HCT116 (cell line): ENCODE measurements at regions not wholly inside any gene's neighbourhood (a gene's known extent, or its start where the extent isn't known, plus 50 kb on each side); places are given as distances from the start of the nearest gene placed in this dataset.

Experiments
- ATAC-seq: fragments of 200-7000 bp; cut with Tn5 transposase; 2 replicates; pipeline ENCODE4 v1.9.1; 2020; ENCODE audit warnings: mild to moderate bottlenecking, moderate library complexity
- BruUV-seq: library from RNA; stranded (reverse); fragments of 400-500 nt; replicated peaks from 2 replicates; lab custom pipeline; 2021; lab: Mats Ljungman, UMichigan
- CTCF ChIA-PET: fragments of 300-600 bp; sonication (Branson Sonifier 250); formaldehyde crosslinking; loops from one replicate; lab custom pipeline; 2021; ENCODE audit warnings: antibody characterized with exemption; lab: Charles Lee
- POLR2A ChIA-PET: fragments of 300-600, 350-600 bp; sonication (Branson Sonifier 250); formaldehyde crosslinking; loops from one replicate; lab custom pipeline; 2021; ENCODE audit warnings: antibody characterized with exemption; lab: Charles Lee
- RAD21 ChIA-PET, 2 experiments: fragments of 300-600 bp; sonication (Branson Sonifier 250); formaldehyde crosslinking; loops; one replicate each; lab custom pipeline; 2023; ENCODE audit warnings: low total read pairs in 2 of 2; ENCODE audit not compliant: uncharacterized antibody in 2 of 2, unreplicated experiment in 2 of 2, low non-redundant PET in 1 of 2; lab: Charles Lee
- DNase-seq: peaks from one replicate; pipeline ENCODE4 v3.0.0-alpha.2; 2010; ENCODE audit warnings: low read depth, low spot score
- H2AFZ ChIP-seq: fragments of 200-600 bp; shearing (Covaris generic), sonication (generic); 2 replicates; pipeline ENCODE4 v1.6.1; 2017; ENCODE audit warnings: low read depth, mixed run types, mixed read lengths, antibody characterized with exemption, low read length; ENCODE audit not compliant: poor library complexity, severe bottlenecking
- H3K27ac ChIP-seq: 2 replicates; pipeline ENCODE4 v1.5.1; 2012; ENCODE audit warnings: low read depth, low read length
- H3K27me3 ChIP-seq: fragments of 200-600 bp; sonication (generic); 2 replicates; pipeline ENCODE4 v1.6.1; 2016; ENCODE audit warnings: mixed run types, low read length, mixed read lengths; ENCODE audit not compliant: insufficient read depth
- H3K36me3 ChIP-seq, 2 experiments: fragments of 200-500 bp in 1 of 2; fragments of 200-600 bp in 1 of 2; sonication (Bioruptor generic) in 1 of 2; sonication (generic) in 1 of 2; 2 replicates each; pipeline versions ENCODE4 v1.5.1 to v1.6.1; 2014 to 2016; ENCODE audit warnings: low read length in 2 of 2, inconsistent platforms in 1 of 2, mixed read lengths in 1 of 2, mixed run types in 1 of 2; ENCODE audit not compliant: insufficient read depth in 2 of 2, control insufficient read depth in 1 of 2
- H3K4me1 ChIP-seq, 2 experiments: fragments of 200-600 bp in 1 of 2; sonication (generic) in 1 of 2; 2 replicates each; pipeline versions ENCODE4 v1.5.1 to v1.6.1; 2012 to 2017; ENCODE audit warnings: low read length in 2 of 2, inconsistent platforms in 1 of 2, mild to moderate bottlenecking in 1 of 2, mixed read lengths in 1 of 2, mixed run types in 1 of 2, moderate library complexity in 1 of 2; ENCODE audit not compliant: insufficient read depth in 2 of 2, control insufficient read depth in 1 of 2
- H3K4me2 ChIP-seq: fragments of 200-600 bp; sonication (generic); 2 replicates; pipeline ENCODE4 v1.6.1; 2017; ENCODE audit warnings: mixed run types, low read length, mixed read lengths
- H3K4me3 ChIP-seq, 2 experiments: fragments of 200-600 bp in 1 of 2; sonication (generic) in 1 of 2; replicated peaks in 1 of 2; 2 replicates each; pipeline ENCODE4 v1.5.1; 2011 to 2016; ENCODE audit warnings: low read length in 2 of 2, control low read depth in 1 of 2, low read depth in 1 of 2, mild to moderate bottlenecking in 1 of 2, mixed read lengths in 1 of 2, mixed run types in 1 of 2
- H3K79me2 ChIP-seq: fragments of 200-600 bp; sonication (generic); 2 replicates; pipeline ENCODE4 v1.6.1; 2017; ENCODE audit warnings: mild to moderate bottlenecking, mixed run types, low read length, moderate library complexity, mixed read lengths; ENCODE audit not compliant: insufficient read depth
- H3K9ac ChIP-seq: fragments of 200-600 bp; sonication (generic); 2 replicates; pipeline ENCODE4 v1.6.1; 2016; ENCODE audit warnings: low read length, mixed read lengths
- H3K9me2 ChIP-seq: fragments of 200-600 bp; sonication (generic), shearing (Covaris generic); 2 replicates; pipeline ENCODE4 v1.6.1; 2017; ENCODE audit warnings: mixed run types, mild to moderate bottlenecking, moderate library complexity; ENCODE audit not compliant: insufficient read depth
- H3K9me3 ChIP-seq, 2 experiments: fragments of 200-500 bp in 1 of 2; fragments of 200-600 bp in 1 of 2; sonication (Bioruptor generic) in 1 of 2; sonication (generic) in 1 of 2; 2 replicates each; pipeline ENCODE4 v1.6.1; 2014 to 2017; ENCODE audit warnings: low read length in 2 of 2, mixed read lengths in 2 of 2, inconsistent platforms in 1 of 2, low read depth in 1 of 2, mild to moderate bottlenecking in 1 of 2, mixed run types in 1 of 2, moderate library complexity in 1 of 2; ENCODE audit not compliant: control insufficient read depth in 1 of 2, insufficient read depth in 1 of 2
- H4K20me1 ChIP-seq: fragments of 200-600 bp; sonication (generic), shearing (Covaris generic); 2 replicates; pipeline ENCODE4 v1.6.1; 2017; ENCODE audit warnings: mixed run types, mild to moderate bottlenecking, moderate library complexity; ENCODE audit not compliant: insufficient read depth
- ATF3 ChIP-seq: IDR thresholded peaks from 2 replicates; pipeline ENCODE4 v1.6.1; 2012
- CBX3 ChIP-seq: IDR thresholded peaks from 2 replicates; pipeline ENCODE4 v1.6.1; 2012; ENCODE audit warnings: low read depth
- CEBPB ChIP-seq: IDR thresholded peaks from 2 replicates; pipeline ENCODE4 v1.6.1; 2012; ENCODE audit warnings: low read depth
- CTCF ChIP-seq, 3 experiments: fragments of 200-600 bp in 1 of 3; sonication (generic) in 1 of 3; IDR thresholded peaks in 2 of 3; conservative IDR thresholded peaks in 1 of 3; 2 replicates each; pipeline ENCODE4 v1.5.1; 2012 to 2017; ENCODE audit warnings: low read depth in 2 of 3, low read length in 2 of 3, antibody characterized with exemption in 1 of 3, borderline replicate concordance in 1 of 3, control low read depth in 1 of 3, mild to moderate bottlenecking in 1 of 3, mixed read lengths in 1 of 3, mixed run types in 1 of 3, moderate library complexity in 1 of 3; ENCODE audit not compliant: insufficient read depth in 1 of 3
- EGR1 ChIP-seq: IDR thresholded peaks from 2 replicates; pipeline ENCODE4 v1.6.1; 2012; ENCODE audit warnings: low read depth
- EZH2 ChIP-seq: fragments of 200-600 bp; sonication (generic); IDR thresholded peaks from 2 replicates; pipeline ENCODE4 v1.6.1; 2017; ENCODE audit warnings: antibody characterized with exemption, mixed run types
- FOSL1 ChIP-seq: IDR thresholded peaks from 2 replicates; pipeline ENCODE4 v1.6.1; 2012; ENCODE audit warnings: low read depth
- JUND ChIP-seq: IDR thresholded peaks from 2 replicates; pipeline ENCODE4 v1.6.1; 2012
- MAX ChIP-seq: IDR thresholded peaks from 2 replicates; pipeline ENCODE4 v1.6.1; 2012
- POLR2A ChIP-seq: IDR thresholded peaks from 2 replicates; pipeline ENCODE4 v1.7.0; 2011; ENCODE audit warnings: borderline replicate concordance; ENCODE audit not compliant: insufficient read depth, insufficient read length; ENCODE audit errors: extremely low read depth
- RAD21 ChIP-seq: IDR thresholded peaks from 2 replicates; pipeline ENCODE4 v1.6.1; 2012; ENCODE audit warnings: low read depth, mild to moderate bottlenecking
- SIN3A ChIP-seq: IDR thresholded peaks from 2 replicates; pipeline ENCODE4 v1.6.1; 2012; ENCODE audit warnings: low read depth
- SRF ChIP-seq: IDR thresholded peaks from 2 replicates; pipeline ENCODE4 v1.6.1; 2012; ENCODE audit warnings: low read depth
- TCF7L2 ChIP-seq: IDR thresholded peaks from 2 replicates; pipeline ENCODE4 v1.7.0; 2011; ENCODE audit warnings: borderline replicate concordance, inconsistent platforms; ENCODE audit not compliant: insufficient read depth, insufficient read length; ENCODE audit errors: extremely low read depth
- ZBTB33 ChIP-seq: IDR thresholded peaks from 2 replicates; pipeline ENCODE4 v1.6.1; 2011; ENCODE audit warnings: mild to moderate bottlenecking, low read length, moderate library complexity; ENCODE audit not compliant: insufficient replicate concordance; ENCODE audit errors: extremely low read depth
- intact Hi-C: fragments of 100-400 bp; cut with micrococcal nuclease; formaldehyde crosslinking; loops from 2 replicates; pipeline ENCODE4 v1.10.0; 2022

- no peaks in the 10 kb centered on the region for H3K9me2 ChIP-seq
- DNase-seq = no peak
- CTCF ChIA-PET = no interaction called here
- H3K79me2 ChIP-seq = no peaks in the 10 kb centered on the region
- H2AFZ ChIP-seq = no peak overlapping the region
- no peak overlapping the region for H3K9ac ChIP-seq
- RAD21 ChIA-PET = no interaction called here
- no peaks in the 10 kb centered on the region for H3K9me3 ChIP-seq
- no peaks in the 10 kb centered on the region for H3K36me3 ChIP-seq
- TF ChIP-seq CTCF (IDR thresholded peaks at IDR 0.05 in 2 of 3, conservative IDR thresholded peaks at IDR 0.05 in 1 of 3; ENCODE audit: borderline replicate concordance in 1 of 3, insufficient read depth in 1 of 3, low read depth in 2 of 3, low read length in 2 of 3) (no peak), ATF3 (no peak), CBX3 (no peak), EGR1 (no peak), SIN3A (no peak), JUND (no peak), POLR2A (no peak), TCF7L2 (no peak), EZH2 (no peak), FOSL1 (no peak), ZBTB33 (no peak), MAX (no peak), RAD21 (no peak), CEBPB (no peak), SRF (no peak)
- no peak overlapping the region for H3K27ac ChIP-seq
- no peaks in the 10 kb centered on the region for H4K20me1 ChIP-seq
- no peak overlapping the region for H3K4me3 ChIP-seq
- intact Hi-C loops = no loop called here
- POLR2A ChIA-PET = no interaction called here
- H3K4me1 ChIP-seq = no peaks in the 10 kb centered on the region
- BruUV-seq = no TSS peak
- peaks cover 28% of the 10 kb centered on the region for H3K27me3 ChIP-seq
- no peak for ATAC-seq
- no peak overlapping the region for H3K4me2 ChIP-seq
Observed at GRCh38 chr11:128642571-128642970, 51.3 kb upstream of the FLI1 start.
